Aorta (tissue), 5 donors: ENCODE measurements at regions not wholly inside any gene's neighbourhood (a gene's known extent, or its start where the extent isn't known, plus 50 kb on each side); places are given as distances from the start of the nearest gene placed in this dataset.
"Not testable (repeated sequence)": the region's sequence is repeated elsewhere in the genome, so short reads cannot be mapped to it uniquely, and the experiment has no call there.

ENCODE experiments used
- ATAC-seq: fragments of 200-7000 bp; cut with Tn5 transposase; one replicate; pipeline ENCODE4 v1.9.1; 2022; ENCODE audit warnings: moderate library complexity; ENCODE audit not compliant: low FRiP score
- DNase-seq, 2 donors: peaks; one replicate each; pipeline ENCODE4 v3.0.0-alpha.2; 2020
- H3K27ac ChIP-seq, 2 donors: one replicate each; pipeline ENCODE4 v1.5.1; 2013; ENCODE audit warnings: low read length in 2 of 2, mild to moderate bottlenecking in 2 of 2, moderate library complexity in 2 of 2, control low read depth in 1 of 2, inconsistent platforms in 1 of 2, low read depth in 1 of 2
- H3K27me3 ChIP-seq, 2 donors: one replicate each; pipeline ENCODE4 v1.6.1; 2013; ENCODE audit warnings: control low read depth in 1 of 2, low read length in 1 of 2, mild to moderate bottlenecking in 1 of 2, moderate library complexity in 1 of 2; ENCODE audit not compliant: insufficient read depth in 2 of 2, control insufficient read depth in 1 of 2
- H3K36me3 ChIP-seq, 2 donors: one replicate each; pipeline ENCODE4 v1.6.1; 2013; ENCODE audit warnings: control low read depth in 1 of 2, low read length in 1 of 2, mild to moderate bottlenecking in 1 of 2; ENCODE audit not compliant: insufficient read depth in 2 of 2, control insufficient read depth in 1 of 2
- H3K4me1 ChIP-seq, 2 donors: one replicate each; pipeline ENCODE4 v1.6.1; 2013; ENCODE audit warnings: low read length in 2 of 2, control low read depth in 1 of 2, mild to moderate bottlenecking in 1 of 2, moderate library complexity in 1 of 2; ENCODE audit not compliant: insufficient read depth in 2 of 2, control insufficient read depth in 1 of 2
- H3K4me3 ChIP-seq, 2 donors: one replicate each; pipeline ENCODE4 v1.5.1; 2013; ENCODE audit warnings: low read length in 2 of 2, control low read depth in 1 of 2, mild to moderate bottlenecking in 1 of 2
- H3K9me3 ChIP-seq: one replicate; pipeline ENCODE4 v1.6.1; 2013; ENCODE audit warnings: mild to moderate bottlenecking, low read length; ENCODE audit not compliant: control insufficient read depth
- WGBS, 2 donors: extraction: QIAGEN DNeasy Blood & Tissue Kit; methylation state at CpG; one replicate each; pipeline ENCODE4 v1.1.7; 2013; 5-methylcytosine and 5-hydroxymethylcytosine counted together
- intact Hi-C, 2 donors: fragments of 100-400 bp; cut with DNase I; formaldehyde crosslinking; loops; one replicate each; pipeline versions ENCODE4 v1.14.2 to v1.15.0; 2022
- donor health status: healthy with polysubstance abuse.
- donor health status: Bipolar disorder and iron deficiency.
- donor health status: DM: no; HTN: no; CAD: no.
- donor health status: DM: no; HTN: no; CAD: no.
- donor health status: DM: yes; HTN: yes; CAD: no.

DNA sequence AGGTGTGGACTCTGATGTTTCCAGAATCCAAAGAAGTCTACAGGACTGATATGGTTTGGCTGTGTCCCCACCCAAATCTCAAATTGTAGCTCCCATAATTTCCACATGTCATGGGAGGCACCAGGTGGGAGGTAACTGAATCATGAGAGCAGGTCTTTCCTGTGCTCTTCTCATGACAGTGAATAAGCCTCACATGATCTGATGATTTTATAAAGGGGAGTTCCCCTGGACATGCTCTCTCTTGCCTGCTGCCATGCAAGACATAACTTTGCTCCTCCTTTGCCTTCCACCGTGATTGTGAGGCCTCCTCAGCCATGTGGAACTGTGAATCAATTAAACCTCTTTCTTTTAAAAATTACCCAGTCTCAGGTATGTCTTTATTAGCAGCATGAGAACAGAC, 1205.3 kb downstream of the SLC16A7 start:
- H3K27ac ChIP-seq, H3K27me3 ChIP-seq, intact Hi-C loops, DNase-seq, H3K9me3 ChIP-seq, H3K36me3 ChIP-seq, H3K4me1 ChIP-seq, H3K4me3 ChIP-seq, ATAC-seq: not testable (repeated sequence)
- WGBS, 2 donors, result 68 to 69% methylated on average over 1 of the region's 1 CpG

DNA sequence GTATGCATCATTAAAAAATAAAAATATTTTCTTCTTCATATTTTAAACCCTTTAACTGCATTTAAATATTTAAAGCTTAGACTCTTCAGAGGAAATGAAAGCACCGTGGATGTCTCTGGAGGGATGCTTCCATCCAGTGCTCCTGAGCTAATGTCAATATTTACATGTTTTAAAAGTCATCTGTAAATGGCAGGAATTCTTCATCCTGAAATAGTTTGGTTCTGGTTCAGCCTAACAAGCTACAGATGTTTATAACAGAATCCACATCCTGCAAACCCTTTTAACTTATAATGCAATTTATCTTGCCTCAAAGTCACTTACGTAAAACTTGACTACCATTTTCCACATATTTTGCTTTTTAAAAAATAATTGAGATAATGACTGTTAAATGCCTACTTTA, 1207.3 kb downstream of the SLC16A7 start:
- Histone ChIP-seq H3K27ac (no peak overlapping the region), H3K36me3 (no peaks in the 10 kb centered on the region), H3K4me3 (no peak overlapping the region), H3K27me3 (no peaks in the 10 kb centered on the region), H3K9me3 (no peaks in the 10 kb centered on the region), H3K4me1 (no peaks in the 10 kb centered on the region)
- 38 to 41% methylated on average over 2 of the region's 2 CpGs for WGBS, 2 donors
- no peak for DNase-seq
- no peak for ATAC-seq
- intact Hi-C loops, result no loop called here

- intact Hi-C loops, result no loop called here
- Histone ChIP-seq H3K27me3 (no peaks in the 10 kb centered on the region), H3K4me3 (no peak overlapping the region), H3K4me1 (no peaks in the 10 kb centered on the region), H3K9me3 (no peaks in the 10 kb centered on the region), H3K27ac (no peak overlapping the region), H3K36me3 (no peaks in the 10 kb centered on the region)
- WGBS, 2 donors, result 5 to 9% methylated on average over 4 of the region's 4 CpGs
- ATAC-seq (no peak), DNase-seq (no peak)
Measured at GRCh38 chr12:60805364-60805763, 1209.5 kb downstream of the SLC16A7 start.

DNA sequence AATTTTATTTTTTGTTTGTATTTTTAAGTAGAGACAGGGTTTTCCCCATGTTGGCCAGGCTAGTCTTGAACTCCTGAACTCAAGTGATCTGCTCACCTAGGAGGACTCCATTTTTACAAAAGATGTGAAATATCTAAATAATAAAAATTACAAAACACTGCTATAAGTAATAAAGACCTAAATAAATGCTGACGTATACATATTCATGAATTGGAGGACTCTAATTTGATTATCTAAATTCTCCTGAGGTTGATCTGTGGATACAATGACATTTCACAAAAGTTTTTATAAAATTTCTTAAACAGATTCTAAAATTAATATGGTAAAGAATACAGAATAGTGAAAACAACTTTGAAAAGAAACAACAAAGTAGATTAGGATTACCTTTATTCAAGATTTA, 1224.0 kb downstream of the SLC16A7 start:
- H3K9me3 ChIP-seq, result no peaks in the 10 kb centered on the region
- no peak overlapping the region for H3K27ac ChIP-seq
- H3K36me3 ChIP-seq, result no peaks in the 10 kb centered on the region
- H3K27me3 ChIP-seq, result no peaks in the 10 kb centered on the region
- no peak overlapping the region for H3K4me3 ChIP-seq
- WGBS, 2 donors, result 88 to 94% methylated on average over 1 of the region's 1 CpG
- H3K4me1 ChIP-seq, result no peaks in the 10 kb centered on the region
- DNase-seq (no peak), ATAC-seq (no peak)
- intact Hi-C loops, result no loop called here

- intact Hi-C loops, result no loop called here
- Histone ChIP-seq H3K4me1 (no peaks in the 10 kb centered on the region), H3K27ac (no peak overlapping the region), H3K4me3 (no peak overlapping the region), H3K36me3 (no peaks in the 10 kb centered on the region), H3K27me3 (no peaks in the 10 kb centered on the region), H3K9me3 (no peaks in the 10 kb centered on the region)
- DNase-seq (no peak), ATAC-seq (no peak)
- 52 to 56% methylated on average over 4 of the region's 4 CpGs for WGBS, 2 donors
Measured at GRCh38 chr12:60822580-60822979, 1226.8 kb downstream of the SLC16A7 start.

GRCh38 chr12:60830381-60830780, 1234.6 kb downstream of the SLC16A7 start:
- no peaks in the 10 kb centered on the region for H3K27me3 ChIP-seq
- H3K4me3 ChIP-seq, result no peak overlapping the region
- ATAC-seq (no peak), DNase-seq (no peak)
- no peaks in the 10 kb centered on the region for H3K36me3 ChIP-seq
- intact Hi-C loops, result no loop called here
- 77 to 83% methylated on average over 2 of the region's 2 CpGs for WGBS, 2 donors
- H3K4me1 ChIP-seq, result no peaks in the 10 kb centered on the region
- no peaks in the 10 kb centered on the region for H3K9me3 ChIP-seq
- no peak overlapping the region for H3K27ac ChIP-seq

DNA sequence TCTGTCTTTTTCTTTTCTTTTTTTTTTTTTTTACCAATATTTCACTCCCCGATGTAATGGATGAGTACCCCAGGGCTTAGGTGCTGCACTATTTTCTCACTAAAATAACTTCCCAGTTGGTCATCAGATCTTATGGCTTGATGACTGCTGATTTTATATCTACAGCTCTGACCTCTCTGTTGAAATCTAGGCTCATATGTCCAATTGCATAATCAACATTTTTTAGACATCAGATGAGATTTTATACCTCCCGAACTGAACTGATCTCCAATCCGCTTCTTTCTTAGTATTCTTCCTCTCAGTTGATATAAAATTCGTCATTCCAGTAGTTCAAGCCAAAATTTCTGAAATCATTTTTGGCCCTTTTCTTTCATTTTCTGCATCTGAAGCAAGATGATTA, 1236.5 kb downstream of the SLC16A7 start:
- 60 to 68% methylated on average over 4 of the region's 4 CpGs for WGBS, 2 donors
- no peak for ATAC-seq
- H3K36me3 ChIP-seq, result no peaks in the 10 kb centered on the region
- no peaks in the 10 kb centered on the region for H3K4me1 ChIP-seq
- no peaks in the 10 kb centered on the region for H3K27me3 ChIP-seq
- intact Hi-C loops, result no loop called here
- H3K9me3 ChIP-seq, result no peaks in the 10 kb centered on the region
- H3K4me3 ChIP-seq, result no peak overlapping the region
- no peak overlapping the region for H3K27ac ChIP-seq
- no peak for DNase-seq

DNA sequence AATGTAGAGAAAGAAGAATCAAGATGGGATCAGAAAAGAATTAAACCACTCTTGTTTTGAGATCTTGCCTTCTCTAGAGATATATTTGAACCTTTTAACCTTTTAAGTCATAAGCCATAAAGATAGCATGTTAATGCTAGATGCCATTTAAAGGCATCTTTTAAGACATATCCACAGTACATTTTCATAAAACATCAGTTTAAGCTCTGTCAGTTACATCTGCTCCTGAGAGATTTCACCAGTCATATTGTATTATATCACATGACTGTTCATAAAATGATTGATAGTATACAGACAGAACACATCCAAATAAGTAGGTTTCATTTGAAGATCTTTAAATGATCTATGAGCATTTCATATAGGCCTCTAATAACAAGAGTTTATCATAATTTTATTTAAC, 1238.5 kb downstream of the SLC16A7 start:
- Histone ChIP-seq H3K36me3 (no peaks in the 10 kb centered on the region), H3K4me3 (no peak overlapping the region), H3K27ac (no peak overlapping the region), H3K27me3 (no peaks in the 10 kb centered on the region), H3K4me1 (no peaks in the 10 kb centered on the region), H3K9me3 (no peaks in the 10 kb centered on the region)
- intact Hi-C loops, result no loop called here
- ATAC-seq (no peak), DNase-seq (no peak)

- Histone ChIP-seq H3K27ac (no peak overlapping the region), H3K36me3 (no peaks in the 10 kb centered on the region), H3K27me3 (no peaks in the 10 kb centered on the region), H3K4me1 (no peaks in the 10 kb centered on the region), H3K4me3 (no peak overlapping the region), H3K9me3 (no peaks in the 10 kb centered on the region)
- ATAC-seq, result no peak
- DNase-seq, result no peak
- WGBS, 2 donors, result 87% methylated on average over 3 of the region's 3 CpGs
- intact Hi-C loops, result no loop called here
Measured at GRCh38 chr12:60834806-60835205, 1239.0 kb downstream of the SLC16A7 start.
